ENCODE measurements at regions not wholly inside any gene's neighbourhood (a gene's known extent, or its start where the extent isn't known, plus 50 kb on each side); places are given as distances from the start of the nearest gene placed in this dataset.

DNA sequence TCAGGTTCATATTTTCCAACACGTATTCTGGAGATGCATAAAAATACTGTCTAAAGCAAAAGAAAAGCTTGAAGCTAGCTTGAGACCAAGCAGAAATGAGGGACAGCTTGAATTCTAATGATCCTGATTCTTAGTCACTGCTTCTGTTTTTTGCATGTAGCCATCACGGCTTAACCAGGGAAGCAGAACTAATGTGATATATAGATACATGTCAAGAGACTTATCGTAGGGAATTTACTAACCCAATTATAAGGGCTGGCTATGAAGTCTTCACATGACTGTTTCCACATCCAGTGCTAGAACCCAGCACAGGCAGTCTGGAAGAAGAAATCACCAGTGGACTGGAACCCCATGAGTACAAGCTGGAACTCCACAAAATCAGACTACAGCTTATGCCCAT, 85.2 kb upstream of the SLIT2 start:
- TF ChIP-seq POLR2A (IDR thresholded peaks at IDR 0.05): no peak
- TF ChIP-seq, protein P1, sequence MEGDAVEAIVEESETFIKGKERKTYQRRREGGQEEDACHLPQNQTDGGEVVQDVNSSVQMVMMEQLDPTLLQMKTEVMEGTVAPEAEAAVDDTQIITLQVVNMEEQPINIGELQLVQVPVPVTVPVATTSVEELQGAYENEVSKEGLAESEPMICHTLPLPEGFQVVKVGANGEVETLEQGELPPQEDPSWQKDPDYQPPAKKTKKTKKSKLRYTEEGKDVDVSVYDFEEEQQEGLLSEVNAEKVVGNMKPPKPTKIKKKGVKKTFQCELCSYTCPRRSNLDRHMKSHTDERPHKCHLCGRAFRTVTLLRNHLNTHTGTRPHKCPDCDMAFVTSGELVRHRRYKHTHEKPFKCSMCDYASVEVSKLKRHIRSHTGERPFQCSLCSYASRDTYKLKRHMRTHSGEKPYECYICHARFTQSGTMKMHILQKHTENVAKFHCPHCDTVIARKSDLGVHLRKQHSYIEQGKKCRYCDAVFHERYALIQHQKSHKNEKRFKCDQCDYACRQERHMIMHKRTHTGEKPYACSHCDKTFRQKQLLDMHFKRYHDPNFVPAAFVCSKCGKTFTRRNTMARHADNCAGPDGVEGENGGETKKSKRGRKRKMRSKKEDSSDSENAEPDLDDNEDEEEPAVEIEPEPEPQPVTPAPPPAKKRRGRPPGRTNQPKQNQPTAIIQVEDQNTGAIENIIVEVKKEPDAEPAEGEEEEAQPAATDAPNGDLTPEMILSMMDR (IDR thresholded peaks at IDR 0.05): no peak

All from testis (tissue), 2 donors.